ENCODE measurements at regions not wholly inside any gene's neighbourhood (a gene's known extent, or its start where the extent isn't known, plus 50 kb on each side); places are given as distances from the start of the nearest gene placed in this dataset.

DNA sequence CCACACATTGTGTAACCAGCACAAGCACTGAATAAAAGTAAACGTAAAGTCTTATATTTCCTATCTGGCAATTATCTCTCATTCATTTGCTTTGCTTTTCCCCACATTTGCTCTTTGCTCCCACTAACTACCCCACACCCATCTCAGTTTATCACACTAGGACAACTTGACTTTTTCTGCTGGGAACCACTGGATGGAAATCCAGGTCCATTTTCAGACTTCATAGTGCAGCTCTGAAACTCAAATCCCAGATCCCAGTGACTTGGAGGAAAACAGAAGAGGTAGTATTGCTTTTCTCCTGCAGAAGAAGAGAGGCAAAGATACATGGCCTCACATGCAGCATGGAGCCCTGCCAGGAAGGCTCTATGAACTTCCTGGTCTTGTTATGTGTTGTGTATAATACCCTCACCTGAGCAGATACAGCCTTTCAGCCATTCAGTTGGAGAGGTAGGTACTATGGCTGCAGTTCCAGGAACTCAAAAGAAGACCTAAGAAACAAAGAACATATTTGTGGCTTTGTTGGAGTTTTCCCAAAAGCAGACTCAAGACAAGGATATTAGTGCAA, 90.0 kb upstream of the NIPBL start:
- Histone ChIP-seq H3K9ac (ENCODE audit: low read length) (no peak overlapping the region), H3K79me2 (ENCODE audit: insufficient read depth, low read length) (no peaks in the 10 kb centered on the region), H3K36me3 (ENCODE audit: control insufficient read depth in 1 of 2, insufficient read depth in 2 of 2, low read length in 2 of 2) (no peaks in the 10 kb centered on the region), H2AFZ (ENCODE audit: low read depth, low read length, poor library complexity, severe bottlenecking) (no peak overlapping the region), H3K4me1 (ENCODE audit: control insufficient read depth in 1 of 2, insufficient read depth in 2 of 2, low read length in 2 of 2) (no peaks in the 10 kb centered on the region), H3K4me3 (replicated peaks in 1 of 2; ENCODE audit: low read depth in 1 of 2, low read length in 2 of 2) (no peak overlapping the region), H4K20me1 (ENCODE audit: insufficient read depth) (no peaks in the 10 kb centered on the region), H3K4me2 (ENCODE audit: low read length) (no peak overlapping the region), H3K9me2 (ENCODE audit: insufficient read depth) (no peaks in the 10 kb centered on the region), H3K27me3 (ENCODE audit: insufficient read depth, low read length) (no peaks in the 10 kb centered on the region), H3K9me3 (ENCODE audit: control insufficient read depth in 1 of 2, insufficient read depth in 1 of 2, low read depth in 1 of 2, low read length in 2 of 2) (no peaks in the 10 kb centered on the region), H3K27ac (ENCODE audit: low read depth, low read length) (no peak overlapping the region)
- TF ChIP-seq CEBPB (IDR thresholded peaks at IDR 0.05; ENCODE audit: low read depth), result no peak
- no peak for TF ChIP-seq EZH2phosphoT487 (IDR thresholded peaks at IDR 0.05; ENCODE audit: borderline replicate concordance)
- TF ChIP-seq POLR2A (IDR thresholded peaks at IDR 0.05; ENCODE audit: borderline replicate concordance, extremely low read depth, insufficient read depth, insufficient read length), result no peak
- no peak for TF ChIP-seq ELF1 (IDR thresholded peaks at IDR 0.05; ENCODE audit: borderline replicate concordance, low read depth)
- TF ChIP-seq EGR1 (IDR thresholded peaks at IDR 0.05; ENCODE audit: low read depth), result no peak
- no peak for TF ChIP-seq JUND (IDR thresholded peaks at IDR 0.05)
- TF ChIP-seq, protein P1, sequence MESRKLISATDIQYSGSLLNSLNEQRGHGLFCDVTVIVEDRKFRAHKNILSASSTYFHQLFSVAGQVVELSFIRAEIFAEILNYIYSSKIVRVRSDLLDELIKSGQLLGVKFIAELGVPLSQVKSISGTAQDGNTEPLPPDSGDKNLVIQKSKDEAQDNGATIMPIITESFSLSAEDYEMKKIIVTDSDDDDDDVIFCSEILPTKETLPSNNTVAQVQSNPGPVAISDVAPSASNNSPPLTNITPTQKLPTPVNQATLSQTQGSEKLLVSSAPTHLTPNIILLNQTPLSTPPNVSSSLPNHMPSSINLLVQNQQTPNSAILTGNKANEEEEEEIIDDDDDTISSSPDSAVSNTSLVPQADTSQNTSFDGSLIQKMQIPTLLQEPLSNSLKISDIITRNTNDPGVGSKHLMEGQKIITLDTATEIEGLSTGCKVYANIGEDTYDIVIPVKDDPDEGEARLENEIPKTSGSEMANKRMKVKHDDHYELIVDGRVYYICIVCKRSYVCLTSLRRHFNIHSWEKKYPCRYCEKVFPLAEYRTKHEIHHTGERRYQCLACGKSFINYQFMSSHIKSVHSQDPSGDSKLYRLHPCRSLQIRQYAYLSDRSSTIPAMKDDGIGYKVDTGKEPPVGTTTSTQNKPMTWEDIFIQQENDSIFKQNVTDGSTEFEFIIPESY (IDR thresholded peaks at IDR 0.05; ENCODE audit: extremely low read depth, insufficient replicate concordance, low read length), result no peak
- TF ChIP-seq RAD21 (IDR thresholded peaks at IDR 0.05; ENCODE audit: low read depth), result no peak
- TF ChIP-seq YY1 (IDR thresholded peaks at IDR 0.05; ENCODE audit: extremely low read depth, insufficient replicate concordance, low read depth, low read length), result no peak
- TF ChIP-seq, protein P2, sequence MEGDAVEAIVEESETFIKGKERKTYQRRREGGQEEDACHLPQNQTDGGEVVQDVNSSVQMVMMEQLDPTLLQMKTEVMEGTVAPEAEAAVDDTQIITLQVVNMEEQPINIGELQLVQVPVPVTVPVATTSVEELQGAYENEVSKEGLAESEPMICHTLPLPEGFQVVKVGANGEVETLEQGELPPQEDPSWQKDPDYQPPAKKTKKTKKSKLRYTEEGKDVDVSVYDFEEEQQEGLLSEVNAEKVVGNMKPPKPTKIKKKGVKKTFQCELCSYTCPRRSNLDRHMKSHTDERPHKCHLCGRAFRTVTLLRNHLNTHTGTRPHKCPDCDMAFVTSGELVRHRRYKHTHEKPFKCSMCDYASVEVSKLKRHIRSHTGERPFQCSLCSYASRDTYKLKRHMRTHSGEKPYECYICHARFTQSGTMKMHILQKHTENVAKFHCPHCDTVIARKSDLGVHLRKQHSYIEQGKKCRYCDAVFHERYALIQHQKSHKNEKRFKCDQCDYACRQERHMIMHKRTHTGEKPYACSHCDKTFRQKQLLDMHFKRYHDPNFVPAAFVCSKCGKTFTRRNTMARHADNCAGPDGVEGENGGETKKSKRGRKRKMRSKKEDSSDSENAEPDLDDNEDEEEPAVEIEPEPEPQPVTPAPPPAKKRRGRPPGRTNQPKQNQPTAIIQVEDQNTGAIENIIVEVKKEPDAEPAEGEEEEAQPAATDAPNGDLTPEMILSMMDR (IDR thresholded peaks at IDR 0.05 in 2 of 3, conservative IDR thresholded peaks at IDR 0.05 in 1 of 3; ENCODE audit: borderline replicate concordance in 1 of 3, insufficient read depth in 1 of 3, low read depth in 2 of 3, low read length in 2 of 3), result no peak
- no peak for TF ChIP-seq REST (IDR thresholded peaks at IDR 0.05; ENCODE audit: low read depth)
- TF ChIP-seq SIN3A (IDR thresholded peaks at IDR 0.05; ENCODE audit: low read depth), result no peak
- DNase-seq (ENCODE audit: low read depth, low spot score) (no peak), ATAC-seq (no peak)
- no TSS peak for BruUV-seq (replicated peaks)
- RAD21 ChIA-PET (ENCODE audit: low non-redundant PET in 1 of 2, low total read pairs in 2 of 2, uncharacterized antibody in 2 of 2, unreplicated experiment in 2 of 2), result no interaction called here
- intact Hi-C loops (cut with micrococcal nuclease), result no loop called here
- POLR2A ChIA-PET, result no interaction called here
- CTCF ChIA-PET, result no interaction called here
